GM12864 (cell line): ENCODE measurements at regions not wholly inside any gene's neighbourhood (a gene's known extent, or its start where the extent isn't known, plus 50 kb on each side); places are given as distances from the start of the nearest gene placed in this dataset.

Experiments used
- DNase-seq: peaks from one replicate; pipeline ENCODE4 v3.0.0-alpha.2; 2011; ENCODE audit warnings: low read depth
- H3K4me3 ChIP-seq: 2 replicates; pipeline ENCODE4 v1.5.1; 2011; ENCODE audit warnings: mild to moderate bottlenecking, low read depth, low read length, control low read depth
- CTCF ChIP-seq: IDR thresholded peaks from 2 replicates; pipeline ENCODE4 v1.5.1; 2011; ENCODE audit warnings: low read depth, mild to moderate bottlenecking, moderate library complexity, low read length, control low read depth, inconsistent platforms; ENCODE audit errors: missing control alignments

GRCh38 chr6:44630125-44631028 is 242.9 kb downstream of the CDC5L start:
- no peak for DNase-seq
- H3K4me3 ChIP-seq, result no peak overlapping the region
- TF ChIP-seq CTCF, result peak; percentile 40

- no peak overlapping the region for H3K4me3 ChIP-seq
- DNase-seq, result no peak
- no peak for TF ChIP-seq CTCF
Measured at GRCh38 chr6:44631968-44632367, 244.5 kb downstream of the CDC5L start.

- DNase-seq, result no peak
- no peak for TF ChIP-seq CTCF
- H3K4me3 ChIP-seq, result no peak overlapping the region
Measured at GRCh38 chr6:44634321-44634720, 246.8 kb downstream of the CDC5L start.

GRCh38 chr6:44635486-44635885 is 248.0 kb downstream of the CDC5L start:
- no peak overlapping the region for H3K4me3 ChIP-seq
- DNase-seq, result no peak
- TF ChIP-seq CTCF, result no peak

GRCh38 chr6:44636561-44637248 is 249.2 kb downstream of the CDC5L start:
- DNase-seq, result no peak
- no peak for TF ChIP-seq CTCF
- H3K4me3 ChIP-seq, result no peak overlapping the region

GRCh38 chr6:44641344-44642031 is 254.0 kb downstream of the CDC5L start:
- TF ChIP-seq CTCF, result no peak
- no peak overlapping the region for H3K4me3 ChIP-seq
- no peak for DNase-seq
